Subcutaneous abdominal adipose tissue (tissue), 5 donors: ENCODE measurements at regions not wholly inside any gene's neighbourhood (a gene's known extent, or its start where the extent isn't known, plus 50 kb on each side); places are given as distances from the start of the nearest gene placed in this dataset.

ENCODE experiments used
- H3K27ac ChIP-seq: one replicate; pipeline ENCODE4 v1.7.0; 2013; ENCODE audit warnings: low read depth, mild to moderate bottlenecking, inconsistent platforms, low read length, moderate library complexity
- H3K27me3 ChIP-seq, 5 donors: one replicate each; pipeline ENCODE4 v1.7.0; 2013; ENCODE audit warnings: low read length in 5 of 5, inconsistent platforms in 1 of 5; ENCODE audit not compliant: control insufficient read depth in 5 of 5, insufficient read depth in 4 of 5
- H3K36me3 ChIP-seq, 5 donors: one replicate each; pipeline ENCODE4 v1.7.0; 2013; ENCODE audit warnings: low read length in 5 of 5; ENCODE audit not compliant: control insufficient read depth in 5 of 5, insufficient read depth in 5 of 5
- H3K4me1 ChIP-seq, 5 donors: one replicate each; pipeline ENCODE4 v1.7.0; 2013; ENCODE audit warnings: low read length in 5 of 5, mild to moderate bottlenecking in 3 of 5, moderate library complexity in 1 of 5; ENCODE audit not compliant: control insufficient read depth in 5 of 5, insufficient read depth in 5 of 5
- H3K4me3 ChIP-seq, 5 donors: one replicate each; pipeline ENCODE4 v1.7.0; 2013; ENCODE audit warnings: low read length in 5 of 5, low read depth in 1 of 5
- H3K9ac ChIP-seq, 5 donors: one replicate each; pipeline ENCODE4 v1.7.0; 2013; ENCODE audit warnings: low read length in 5 of 5, mild to moderate bottlenecking in 4 of 5, moderate library complexity in 3 of 5
- H3K9me3 ChIP-seq, 5 donors: one replicate each; pipeline ENCODE4 v1.7.0; 2013; ENCODE audit warnings: low read length in 5 of 5; ENCODE audit not compliant: control insufficient read depth in 5 of 5
- donor health status: healthy.
- donor health status: healthy.
- donor health status: healthy.
- donor health status: healthy.
- donor health status: healthy.

DNA sequence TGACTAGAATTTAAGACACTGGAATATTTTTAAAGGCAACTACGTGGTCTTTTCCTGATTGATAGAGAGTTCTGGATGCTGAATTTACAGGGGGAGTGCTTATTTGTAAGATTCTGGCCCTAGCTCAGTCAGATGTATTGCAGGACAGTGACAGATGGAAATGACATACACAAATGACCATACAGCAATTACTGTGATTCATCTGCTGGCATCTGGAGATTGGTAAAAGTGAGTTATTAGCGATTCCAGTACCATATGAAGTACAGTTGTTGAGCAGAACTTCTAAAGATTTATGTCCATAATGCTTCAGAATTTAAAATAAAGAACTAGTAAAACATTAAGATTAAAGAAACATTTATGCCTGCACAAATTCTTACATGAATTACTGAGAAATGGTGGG, 243.2 kb downstream of the CRPPA start:
- H3K27ac ChIP-seq, result no peak overlapping the region
- no peak overlapping the region for H3K9ac ChIP-seq

GRCh38 chr7:16174253-16174652, 247.1 kb downstream of the CRPPA start:
- no peak overlapping the region for H3K9ac ChIP-seq
- H3K27me3 ChIP-seq, result no peaks in the 10 kb centered on the region
- H3K36me3 ChIP-seq, result no peaks in the 10 kb centered on the region
- no peaks in the 10 kb centered on the region for H3K4me1 ChIP-seq
- no peak overlapping the region for H3K4me3 ChIP-seq
- no peak overlapping the region for H3K27ac ChIP-seq
- H3K9me3 ChIP-seq, result peaks cover 0 to 5% (median 0%) of the 10 kb centered on the region in 5 donors

More for the DNA sequence above, 243.2 kb downstream of the CRPPA start:
- no peaks in the 10 kb centered on the region for H3K9me3 ChIP-seq
- H3K4me3 ChIP-seq, result no peak overlapping the region
- no peaks in the 10 kb centered on the region for H3K36me3 ChIP-seq
- H3K4me1 ChIP-seq, result no peaks in the 10 kb centered on the region
- no peaks in the 10 kb centered on the region for H3K27me3 ChIP-seq

GRCh38 chr7:16172366-16172765, 249.0 kb downstream of the CRPPA start:
- Histone ChIP-seq H3K9me3 (peaks cover 0 to 5% (median 0%) of the 10 kb centered on the region in 5 donors), H3K27ac (no peak overlapping the region), H3K4me3 (no peak overlapping the region), H3K9ac (no peak overlapping the region), H3K27me3 (no peaks in the 10 kb centered on the region), H3K4me1 (no peaks in the 10 kb centered on the region), H3K36me3 (no peaks in the 10 kb centered on the region)

DNA sequence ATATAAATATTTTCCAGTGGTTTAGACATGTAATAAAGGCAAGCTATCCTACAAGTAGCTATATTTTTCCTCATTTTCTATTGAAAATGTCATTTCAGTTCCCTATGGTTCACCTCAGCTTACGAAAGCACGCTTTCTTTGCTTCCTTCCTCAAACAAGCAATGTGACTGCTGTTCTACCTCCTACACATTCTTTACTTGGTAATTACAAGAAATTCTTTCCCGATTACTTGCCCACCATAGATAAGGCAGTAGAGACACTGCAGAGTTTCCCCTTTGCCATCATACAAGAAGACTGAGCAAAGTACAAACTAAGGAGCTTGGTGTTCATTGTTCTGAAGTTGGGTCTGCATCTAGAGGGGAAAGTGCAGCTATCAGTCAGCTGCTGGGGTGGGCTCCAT, 249.4 kb downstream of the CRPPA start:
- Histone ChIP-seq H3K4me3 (no peak overlapping the region), H3K4me1 (no peaks in the 10 kb centered on the region), H3K9me3 (peaks cover 0 to 5% (median 0%) of the 10 kb centered on the region in 5 donors)

DNA sequence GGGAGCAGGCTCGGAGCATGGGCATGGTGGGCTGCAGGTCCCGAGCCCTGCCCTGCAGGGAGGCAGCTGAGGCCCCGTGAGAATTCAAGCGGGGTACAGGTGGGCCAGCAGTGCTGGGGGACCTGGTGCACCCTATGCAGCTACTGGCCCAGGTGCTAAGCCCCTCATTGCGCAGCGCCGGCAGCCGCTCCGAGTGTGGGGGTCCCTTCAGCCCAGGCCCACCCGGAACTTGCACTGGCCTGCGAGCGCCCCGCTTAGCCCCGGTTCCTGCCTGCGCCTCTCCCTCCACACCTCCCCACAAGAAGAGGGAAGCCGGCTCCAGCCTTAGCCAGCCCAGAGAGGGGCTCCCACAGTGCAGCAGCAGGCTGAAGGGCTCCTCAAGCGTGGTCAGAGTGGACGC, 250.7 kb downstream of the CRPPA start:
- Histone ChIP-seq H3K4me1 (peaks cover 0 to 1% (median 0%) of the 10 kb centered on the region in 5 donors), H3K36me3 (no peaks in the 10 kb centered on the region), H3K27me3 (no peaks in the 10 kb centered on the region), H3K9me3 (peaks cover 0 to 5% (median 0%) of the 10 kb centered on the region in 5 donors), H3K9ac (no peak overlapping the region), H3K4me3 (no peak overlapping the region), H3K27ac (no peak overlapping the region)

More for the DNA sequence above, 249.4 kb downstream of the CRPPA start:
- H3K36me3 ChIP-seq, result no peaks in the 10 kb centered on the region
- no peaks in the 10 kb centered on the region for H3K27me3 ChIP-seq
- H3K27ac ChIP-seq, result no peak overlapping the region
- no peak overlapping the region for H3K9ac ChIP-seq

DNA sequence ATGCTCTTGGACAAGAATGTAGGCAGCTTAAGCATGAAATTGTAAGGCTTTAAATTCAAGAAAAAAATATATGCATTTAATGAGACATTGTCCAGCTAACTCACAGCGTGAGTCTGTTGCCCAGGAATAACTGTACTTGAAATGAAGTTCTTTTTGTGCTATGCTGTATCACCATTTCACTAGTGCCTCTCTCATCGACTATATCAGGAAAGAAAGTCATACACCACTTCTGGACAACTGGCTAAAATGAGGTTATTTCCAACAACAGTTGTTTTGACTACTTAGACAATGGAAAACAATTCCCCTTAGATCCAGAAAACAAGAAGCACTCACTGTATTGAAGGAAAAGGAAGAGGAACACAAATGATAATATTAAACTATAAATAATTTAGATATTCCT, 251.8 kb downstream of the CRPPA start:
- Histone ChIP-seq H3K36me3 (no peaks in the 10 kb centered on the region), H3K9ac (no peak overlapping the region), H3K27ac (no peak overlapping the region), H3K4me1 (peaks cover 0 to 1% (median 0%) of the 10 kb centered on the region in 5 donors), H3K4me3 (no peak overlapping the region), H3K9me3 (peaks cover 0 to 5% (median 0%) of the 10 kb centered on the region in 5 donors), H3K27me3 (no peaks in the 10 kb centered on the region)

GRCh38 chr7:16167526-16167925, 253.8 kb downstream of the CRPPA start:
- Histone ChIP-seq H3K4me3 (no peak overlapping the region), H3K36me3 (no peaks in the 10 kb centered on the region), H3K9ac (no peak overlapping the region), H3K9me3 (peaks cover 0 to 5% (median 0%) of the 10 kb centered on the region in 5 donors), H3K4me1 (peaks cover 0 to 1% (median 0%) of the 10 kb centered on the region in 5 donors), H3K27ac (no peak overlapping the region), H3K27me3 (no peaks in the 10 kb centered on the region)

- peaks cover 0 to 24% (median 15%) of the 10 kb centered on the region in 5 donors for H3K9me3 ChIP-seq
- H3K9ac ChIP-seq, result no peak overlapping the region
- no peaks in the 10 kb centered on the region for H3K27me3 ChIP-seq
- H3K27ac ChIP-seq, result no peak overlapping the region
- H3K36me3 ChIP-seq, result no peaks in the 10 kb centered on the region
- no peak overlapping the region for H3K4me3 ChIP-seq
- H3K4me1 ChIP-seq, result no peaks in the 10 kb centered on the region
These were observed 277.0 kb downstream of the CRPPA start for GRCh38 chr7:16144361-16144760.

- H3K36me3 ChIP-seq, result no peaks in the 10 kb centered on the region
- no peak overlapping the region for H3K4me3 ChIP-seq
- no peaks in the 10 kb centered on the region for H3K9me3 ChIP-seq
- no peak overlapping the region for H3K27ac ChIP-seq
- no peaks in the 10 kb centered on the region for H3K4me1 ChIP-seq
- H3K27me3 ChIP-seq, result no peaks in the 10 kb centered on the region
- H3K9ac ChIP-seq, result no peak overlapping the region
These were observed 283.4 kb downstream of the CRPPA start for GRCh38 chr7:16137944-16138343.

DNA sequence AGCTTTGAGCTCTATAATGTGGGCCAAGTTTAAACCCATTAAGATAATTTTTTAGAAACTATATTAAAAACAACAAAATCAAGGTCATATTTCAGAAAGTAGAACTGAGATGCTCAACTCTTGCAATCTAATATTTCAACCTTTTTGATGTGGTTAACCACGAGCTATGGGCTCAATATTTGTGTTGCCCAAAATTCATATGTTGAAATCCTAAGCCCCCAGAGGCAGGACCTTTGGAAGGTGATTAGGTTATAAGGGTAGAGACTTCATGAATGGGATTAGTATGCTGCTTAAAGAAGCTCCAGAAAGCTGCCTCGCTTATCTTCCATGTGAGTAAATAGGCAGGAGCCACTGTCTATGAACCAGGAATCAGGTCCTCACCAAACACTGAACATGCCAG, 284.4 kb downstream of the CRPPA start:
- no peaks in the 10 kb centered on the region for H3K4me1 ChIP-seq
- H3K27ac ChIP-seq, result no peak overlapping the region
- H3K9ac ChIP-seq, result no peak overlapping the region
- no peaks in the 10 kb centered on the region for H3K27me3 ChIP-seq
- no peaks in the 10 kb centered on the region for H3K9me3 ChIP-seq
- no peaks in the 10 kb centered on the region for H3K36me3 ChIP-seq
- H3K4me3 ChIP-seq, result no peak overlapping the region

GRCh38 chr7:16135658-16136057, 285.7 kb downstream of the CRPPA start:
- no peak overlapping the region for H3K4me3 ChIP-seq
- no peaks in the 10 kb centered on the region for H3K9me3 ChIP-seq
- no peaks in the 10 kb centered on the region for H3K27me3 ChIP-seq
- peaks cover 0 to 7% (median 0%) of the 10 kb centered on the region in 5 donors for H3K4me1 ChIP-seq
- H3K9ac ChIP-seq, result no peak overlapping the region
- H3K36me3 ChIP-seq, result no peaks in the 10 kb centered on the region
- H3K27ac ChIP-seq, result no peak overlapping the region
